B cell (primary cell): ENCODE measurements at regions not wholly inside any gene's neighbourhood (a gene's known extent, or its start where the extent isn't known, plus 50 kb on each side); places are given as distances from the start of the nearest gene placed in this dataset.

Source experiments
- ATAC-seq: fragments of 200-7000 bp; cut with Tn5 transposase; one replicate; pipeline ENCODE4 v1.10.0; 2021; ENCODE audit warnings: low read depth, mild to moderate bottlenecking, moderate number of reproducible peaks, moderate library complexity
- CTCF ChIA-PET: fragments of 350-600 bp; sonication (Branson Sonifier 250); formaldehyde crosslinking; loops from one replicate; lab custom pipeline; 2021; ENCODE audit warnings: antibody characterized with exemption, inconsistent platforms; lab: Charles Lee
- POLR2A ChIA-PET: fragments of 350-600 bp; sonication (Branson Sonifier 250); formaldehyde crosslinking; loops from one replicate; lab custom pipeline; 2021; ENCODE audit warnings: antibody characterized with exemption; lab: Charles Lee
- DNase-seq: peaks from one replicate; pipeline ENCODE4 v3.0.0; 2013
- H2AFZ ChIP-seq: 2 replicates; pipeline ENCODE4 v1.6.1; 2012; ENCODE audit warnings: mild to moderate bottlenecking, low read depth, low read length; ENCODE audit not compliant: insufficient read depth, poor library complexity, severe bottlenecking
- H3K27ac ChIP-seq, 2 donors: 1 replicate in 1 of 2; 2 replicates in 1 of 2; pipeline ENCODE4 v1.5.1; 2012 to 2013; ENCODE audit warnings: low read length in 2 of 2, mild to moderate bottlenecking in 2 of 2, moderate library complexity in 1 of 2
- H3K27me3 ChIP-seq, 4 experiments: fragments of 200-600 bp in 1 of 4; sonication (generic) in 1 of 4; replicated peaks in 1 of 4; 1 replicate in 2 of 4; 2 replicates in 2 of 4; pipeline versions ENCODE4 v1.6.1 to v1.7.0; 2013 to 2016; ENCODE audit warnings: low read length in 3 of 4, mild to moderate bottlenecking in 2 of 4, mixed read lengths in 1 of 4, moderate library complexity in 1 of 4; ENCODE audit not compliant: insufficient read depth in 4 of 4, control insufficient read depth in 3 of 4; ENCODE audit errors: control extremely low read depth in 1 of 4
- H3K36me3 ChIP-seq, 2 experiments: replicated peaks in 1 of 2; 1 replicate in 1 of 2; 2 replicates in 1 of 2; pipeline versions ENCODE4 v1.6.1 to v1.7.1; 2013; ENCODE audit warnings: low read length in 1 of 2; ENCODE audit not compliant: insufficient read depth in 2 of 2, control insufficient read depth in 1 of 2; ENCODE audit errors: control extremely low read depth in 1 of 2, extremely low read depth in 1 of 2
- H3K4me1 ChIP-seq, 2 donors: fragments of 200-600 bp in 1 of 2; sonication (generic) in 1 of 2; 1 replicate in 1 of 2; 2 replicates in 1 of 2; pipeline versions ENCODE4 v1.5.1 to v1.6.1; 2013 to 2017; ENCODE audit warnings: low read length in 2 of 2; ENCODE audit not compliant: control insufficient read depth in 2 of 2, insufficient read depth in 2 of 2
- H3K4me2 ChIP-seq: replicated peaks from 2 replicates; pipeline ENCODE3; 2012; ENCODE audit warnings: mild to moderate bottlenecking, low read depth, low read length; ENCODE audit not compliant: poor library complexity, severe bottlenecking
- H3K4me3 ChIP-seq, 5 experiments: fragments of 200-600 bp in 1 of 5; sonication (generic) in 1 of 5; 1 replicate in 3 of 5; 2 replicates in 2 of 5; pipeline versions ENCODE4 v1.5.1 to v1.7.0; 2011 to 2016; ENCODE audit warnings: low read length in 4 of 5, mild to moderate bottlenecking in 4 of 5, low read depth in 2 of 5, control low read depth in 1 of 5, moderate library complexity in 1 of 5; ENCODE audit not compliant: insufficient read depth in 1 of 5; ENCODE audit errors: control extremely low read depth in 1 of 5, extremely low read depth in 1 of 5
- H3K79me2 ChIP-seq: fragments of 200-600 bp; sonication (generic); one replicate; pipeline ENCODE4 v1.6.0; 2016; ENCODE audit warnings: low read length; ENCODE audit not compliant: control insufficient read depth, insufficient read depth
- H3K9ac ChIP-seq: fragments of 200-600 bp; sonication (generic); 2 replicates; pipeline ENCODE4 v1.6.1; 2017; ENCODE audit warnings: mild to moderate bottlenecking, low read length, moderate library complexity
- H3K9me3 ChIP-seq, 3 donors: one replicate each; pipeline versions ENCODE4 v1.6.1 to v1.7.1; 2013; ENCODE audit warnings: low read length in 2 of 3; ENCODE audit not compliant: control insufficient read depth in 2 of 3, insufficient read depth in 1 of 3; ENCODE audit errors: control extremely low read depth in 1 of 3
- H4K20me1 ChIP-seq: 2 replicates; pipeline ENCODE4 v1.6.0; 2012; ENCODE audit warnings: mild to moderate bottlenecking, low read length; ENCODE audit not compliant: insufficient read depth, control insufficient read depth, poor library complexity, severe bottlenecking
- H3K27ac Mint-ChIP-seq: one replicate; pipeline ENCODE4 v1.8.0; 2021; ENCODE audit warnings: mixed read lengths
- H3K27me3 Mint-ChIP-seq: one replicate; pipeline ENCODE4 v1.8.0; 2021; ENCODE audit warnings: mixed read lengths
- H3K4me1 Mint-ChIP-seq: one replicate; pipeline ENCODE4 v1.8.0; 2021; ENCODE audit warnings: mixed read lengths
- H3K4me3 Mint-ChIP-seq: one replicate; pipeline ENCODE4 v1.8.0; 2021; ENCODE audit warnings: mixed read lengths
- H3K9me3 Mint-ChIP-seq: one replicate; pipeline ENCODE4 v1.8.0; 2022; ENCODE audit warnings: mixed read lengths; ENCODE audit not compliant: insufficient read depth
- CTCF ChIP-seq: fragments of 200-600 bp; IDR thresholded peaks from one replicate; pipeline ENCODE4 v1.8.0; 2022; ENCODE audit warnings: antibody characterized with exemption, mild to moderate bottlenecking
- EZH2 ChIP-seq: IDR thresholded peaks from 2 replicates; pipeline ENCODE4 v1.6.1; 2012; ENCODE audit warnings: borderline replicate concordance, low read depth, mild to moderate bottlenecking, moderate library complexity, low read length; ENCODE audit not compliant: insufficient read depth, poor library complexity, severe bottlenecking
- WGBS: methylation state at CpG from one replicate; pipeline ENCODE4 v1.1.5; 2013; ENCODE audit warnings: missing lambda C conversion rate; ENCODE audit not compliant: insufficient coverage; 5-methylcytosine and 5-hydroxymethylcytosine counted together
- intact Hi-C: fragments of 100-400 bp; cut with micrococcal nuclease; formaldehyde crosslinking; loops from one replicate; pipeline ENCODE4 v1.10.0; 2022

- peaks cover 2% of the 10 kb centered on the region for H3K4me1 Mint-ChIP-seq
- intact Hi-C loops, result no loop called here
- no peak for ATAC-seq
- ChIA-PET CTCF (no interaction called here), POLR2A (no interaction called here)
- Histone ChIP-seq H3K36me3 (no peaks in the 10 kb centered on the region), H3K27me3 (no peaks in the 10 kb centered on the region), H4K20me1 (no peaks in the 10 kb centered on the region), H3K9me3 (no peaks in the 10 kb centered on the region), H2AFZ (no peak overlapping the region), H3K9ac (no peak overlapping the region), H3K4me3 (no peak overlapping the region), H3K27ac (no peak overlapping the region), H3K4me1 (peaks cover 0 to 2% of the 10 kb centered on the region in 2 donors), H3K79me2 (no peaks in the 10 kb centered on the region), H3K4me2 (no peak overlapping the region)
- 100% methylated on average over 3 of the region's 6 CpGs for whole genome bisulfite sequencing
- no peaks in the 10 kb centered on the region for H3K27me3 Mint-ChIP-seq
- no peak overlapping the region for H3K4me3 Mint-ChIP-seq
- DNase-seq, result no peak
- no peak overlapping the region for H3K27ac Mint-ChIP-seq
- TF ChIP-seq EZH2 (no peak), CTCF (no peak)
- H3K9me3 Mint-ChIP-seq, result no peaks in the 10 kb centered on the region
Observed at GRCh38 chrX:4930426-4930825, 1217.0 kb upstream of the PRKX start.

GRCh38 chrX:4925911-4926310, 1212.5 kb upstream of the PRKX start:
- intact Hi-C loops, result no loop called here
- no peaks in the 10 kb centered on the region for H3K27me3 Mint-ChIP-seq
- H3K27me3 ChIP-seq, result no peaks in the 10 kb centered on the region
- ChIA-PET POLR2A (no interaction called here), CTCF (no interaction called here)
- DNase-seq (no peak), ATAC-seq (no peak)
- no peak overlapping the region for H3K27ac Mint-ChIP-seq
- no peak overlapping the region for H2AFZ ChIP-seq
- no peak overlapping the region for H3K4me3 Mint-ChIP-seq
- H3K4me3 ChIP-seq, result no peak overlapping the region
- TF ChIP-seq EZH2 (no peak), CTCF (no peak)
- no peaks in the 10 kb centered on the region for H4K20me1 ChIP-seq
- no peaks in the 10 kb centered on the region for H3K4me1 Mint-ChIP-seq
- no peaks in the 10 kb centered on the region for H3K36me3 ChIP-seq
- H3K9me3 ChIP-seq, result no peaks in the 10 kb centered on the region
- no peak overlapping the region for H3K9ac ChIP-seq
- no peak overlapping the region for H3K4me2 ChIP-seq
- H3K79me2 ChIP-seq, result no peaks in the 10 kb centered on the region
- H3K4me1 ChIP-seq, result no peaks in the 10 kb centered on the region
- peaks cover 2% of the 10 kb centered on the region for H3K9me3 Mint-ChIP-seq
- no CpG with 5 or more reads among the region's 5 CpGs for WGBS
- H3K27ac ChIP-seq, result no peak overlapping the region
